Keratinocyte (primary cell): ENCODE measurements at regions not wholly inside any gene's neighbourhood (a gene's known extent, or its start where the extent isn't known, plus 50 kb on each side); places are given as distances from the start of the nearest gene placed in this dataset.

Source experiments
- DNase-seq: peaks from one replicate; pipeline ENCODE4 v3.0.0-alpha.2; 2011; ENCODE audit warnings: low read depth, missing footprints, low spot score
- FAIRE-seq: peaks from 2 replicates; lab custom pipeline; 2011; peaks lifted over from hg19 to GRCh38; lab: Jason Lieb, UNC
- H2AFZ ChIP-seq: 2 replicates; pipeline ENCODE4 v1.6.0; 2012; ENCODE audit warnings: low read length, control low read depth, inconsistent platforms; ENCODE audit not compliant: control insufficient read depth
- H3K27ac ChIP-seq: 2 replicates; pipeline ENCODE4 v1.5.1; 2011; ENCODE audit warnings: low read length; ENCODE audit not compliant: control insufficient read depth, insufficient read depth
- H3K27me3 ChIP-seq: 3 replicates; pipeline ENCODE4 v1.6.0; 2011; ENCODE audit warnings: low read length; ENCODE audit not compliant: control insufficient read depth, insufficient read depth; ENCODE audit errors: extremely low read depth
- H3K36me3 ChIP-seq, 2 experiments: 2 replicates in 1 of 2; 3 replicates in 1 of 2; pipeline ENCODE4 v1.5.1; 2011; ENCODE audit warnings: low read length in 2 of 2, mild to moderate bottlenecking in 1 of 2; ENCODE audit not compliant: control insufficient read depth in 2 of 2, insufficient read depth in 2 of 2; ENCODE audit errors: extremely low read depth in 1 of 2
- H3K4me1 ChIP-seq: 3 replicates; pipeline ENCODE4 v1.5.1; 2011; ENCODE audit warnings: low read length; ENCODE audit not compliant: control insufficient read depth, insufficient read depth; ENCODE audit errors: extremely low read depth
- H3K4me2 ChIP-seq: 3 replicates; pipeline ENCODE4 v1.6.0; 2011; ENCODE audit warnings: low read depth, low read length; ENCODE audit not compliant: control insufficient read depth, insufficient read depth; ENCODE audit errors: extremely low read depth
- H3K4me3 ChIP-seq, 3 experiments: fragments of 200-600 bp in 1 of 3; sonication (generic) in 1 of 3; 2 replicates in 2 of 3; 3 replicates in 1 of 3; pipeline ENCODE4 v1.5.1; 2011 to 2016; ENCODE audit warnings: low read length in 3 of 3, mild to moderate bottlenecking in 3 of 3, control low read depth in 2 of 3, inconsistent platforms in 1 of 3, low read depth in 1 of 3, mixed read lengths in 1 of 3, mixed run types in 1 of 3, moderate library complexity in 1 of 3; ENCODE audit not compliant: control insufficient read depth in 2 of 3, insufficient read depth in 2 of 3; ENCODE audit errors: extremely low read depth in 1 of 3
- H3K79me2 ChIP-seq: 2 replicates; pipeline ENCODE4 v1.6.0; 2012; ENCODE audit warnings: low read length; ENCODE audit not compliant: control insufficient read depth, insufficient read depth
- H3K9ac ChIP-seq: 3 replicates; pipeline ENCODE4 v1.6.0; 2011; ENCODE audit warnings: low read length; ENCODE audit not compliant: control insufficient read depth, insufficient read depth; ENCODE audit errors: extremely low read depth
- H3K9me1 ChIP-seq: 3 replicates; pipeline ENCODE4 v1.6.0; 2011; ENCODE audit warnings: low read length; ENCODE audit not compliant: control insufficient read depth, insufficient read depth; ENCODE audit errors: extremely low read depth
- H3K9me3 ChIP-seq: 2 replicates; pipeline ENCODE4 v1.5.1; 2012; ENCODE audit warnings: low read depth, low read length; ENCODE audit not compliant: control insufficient read depth
- H4K20me1 ChIP-seq: 3 replicates; pipeline ENCODE4 v1.6.0; 2011; ENCODE audit warnings: low read length; ENCODE audit not compliant: control insufficient read depth, insufficient read depth; ENCODE audit errors: extremely low read depth
- CTCF ChIP-seq, 3 experiments: IDR thresholded peaks in 1 of 3; conservative IDR thresholded peaks in 1 of 3; optimal IDR thresholded peaks in 1 of 3; 2 replicates in 2 of 3; 3 replicates in 1 of 3; pipeline versions ENCODE3 to v1.5.1; 2011; ENCODE audit warnings: low read length in 3 of 3, mild to moderate bottlenecking in 3 of 3, moderate library complexity in 2 of 3, control low read depth in 1 of 3, inconsistent platforms in 1 of 3; ENCODE audit not compliant: insufficient read depth in 2 of 3; ENCODE audit errors: extremely low read depth in 1 of 3
- EZH2 ChIP-seq: IDR thresholded peaks from one replicate; pipeline ENCODE4 v1.6.1; 2012; ENCODE audit warnings: inconsistent platforms, mild to moderate bottlenecking, low read length, moderate library complexity
- dilution Hi-C: fragments of 300-500 bp; cut with MboI; formaldehyde crosslinking; loops from one replicate; pipeline ENCODE4 v1.7.0; 2020; ENCODE audit warnings: low sequenced_read_pairs; ENCODE audit not compliant: extremely low pct_ligation_motif_present

GRCh38 chr3:71887256-71887655, 102.3 kb upstream of the PROK2 start:
- FAIRE-seq: no peak
- H3K27me3 ChIP-seq: no peaks in the 10 kb centered on the region

GRCh38 chr3:71885006-71885405, 100.1 kb upstream of the PROK2 start:
- H4K20me1 ChIP-seq: no peaks in the 10 kb centered on the region
- no peak overlapping the region for H3K27ac ChIP-seq
- H3K9me1 ChIP-seq: no peaks in the 10 kb centered on the region
- no peaks in the 10 kb centered on the region for H3K36me3 ChIP-seq
- no peak overlapping the region for H3K4me3 ChIP-seq
- H3K9me3 ChIP-seq: no peaks in the 10 kb centered on the region
- H3K4me2 ChIP-seq: no peak overlapping the region
- TF ChIP-seq CTCF (optimal IDR thresholded peaks at IDR 0.05 in 1 of 3, IDR thresholded peaks at IDR 0.05 in 1 of 3, conservative IDR thresholded peaks at IDR 0.05 in 1 of 3; ENCODE audit: extremely low read depth in 1 of 3, insufficient read depth in 2 of 3, low read length in 3 of 3) (no peak), EZH2 (no peak)
- H3K9ac ChIP-seq: no peak overlapping the region
- no peak for FAIRE-seq
- DNase-seq: no peak
- dilution Hi-C loops: no loop called here
- H3K79me2 ChIP-seq: no peaks in the 10 kb centered on the region
- no peaks in the 10 kb centered on the region for H3K4me1 ChIP-seq
- no peaks in the 10 kb centered on the region for H3K27me3 ChIP-seq
- no peak overlapping the region for H2AFZ ChIP-seq

More at GRCh38 chr3:71887256-71887655, 102.3 kb upstream of the PROK2 start:
- Histone ChIP-seq H3K27ac (no peak overlapping the region), H3K9me1 (no peaks in the 10 kb centered on the region), H3K36me3 (no peaks in the 10 kb centered on the region), H3K4me2 (no peak overlapping the region), H2AFZ (no peak overlapping the region), H3K79me2 (no peaks in the 10 kb centered on the region), H4K20me1 (no peaks in the 10 kb centered on the region), H3K9me3 (no peaks in the 10 kb centered on the region), H3K4me3 (no peak overlapping the region), H3K9ac (no peak overlapping the region), H3K4me1 (no peaks in the 10 kb centered on the region)
- TF ChIP-seq CTCF (optimal IDR thresholded peaks at IDR 0.05 in 1 of 3, IDR thresholded peaks at IDR 0.05 in 1 of 3, conservative IDR thresholded peaks at IDR 0.05 in 1 of 3; ENCODE audit: extremely low read depth in 1 of 3, insufficient read depth in 2 of 3, low read length in 3 of 3): no peak
- TF ChIP-seq EZH2: no peak
- no peak for DNase-seq
- dilution Hi-C loops: no loop called here
